ENCODE measurements at regions not wholly inside any gene's neighbourhood (a gene's known extent, or its start where the extent isn't known, plus 50 kb on each side); places are given as distances from the start of the nearest gene placed in this dataset.

GRCh38 chr16:81185416-81185815 is 53.1 kb upstream of the BCO1 start:
- no peak for DNase-seq

DNA sequence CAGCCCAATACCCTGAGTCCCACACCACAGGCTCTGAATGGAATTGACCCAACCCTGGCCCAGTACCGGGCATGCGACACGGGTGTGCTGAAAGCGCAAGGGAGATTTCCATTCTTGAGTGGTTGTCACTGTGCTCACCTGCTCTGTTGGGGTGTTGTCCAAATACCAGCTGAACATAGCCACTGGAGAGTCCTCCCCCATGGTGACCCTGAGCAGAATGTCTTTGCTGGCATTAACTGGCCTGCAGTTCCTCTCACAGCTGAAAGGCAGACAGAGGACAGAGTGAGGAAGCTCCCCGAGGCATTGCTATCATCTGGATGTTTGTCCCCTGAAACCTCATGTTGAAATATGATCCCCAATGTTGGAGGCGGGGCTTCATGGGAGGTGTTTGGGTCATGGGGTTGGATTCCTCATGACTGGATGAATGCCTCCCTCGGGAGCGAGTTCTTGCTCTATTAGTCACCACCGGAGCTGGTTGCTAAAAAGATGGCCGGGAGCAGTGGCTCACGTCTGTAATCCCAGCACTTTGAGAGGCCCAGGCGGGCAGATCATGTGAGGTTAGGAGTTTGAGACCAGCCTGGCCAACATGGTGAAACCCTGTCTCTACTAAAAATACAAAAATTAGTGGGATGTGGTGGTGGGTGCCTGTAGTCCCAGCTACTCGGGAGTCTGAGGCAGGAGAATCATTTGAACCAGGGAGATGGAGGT is 57.3 kb upstream of the BCO1 start:
- peak; percentile 67 for DNase-seq

DNA sequence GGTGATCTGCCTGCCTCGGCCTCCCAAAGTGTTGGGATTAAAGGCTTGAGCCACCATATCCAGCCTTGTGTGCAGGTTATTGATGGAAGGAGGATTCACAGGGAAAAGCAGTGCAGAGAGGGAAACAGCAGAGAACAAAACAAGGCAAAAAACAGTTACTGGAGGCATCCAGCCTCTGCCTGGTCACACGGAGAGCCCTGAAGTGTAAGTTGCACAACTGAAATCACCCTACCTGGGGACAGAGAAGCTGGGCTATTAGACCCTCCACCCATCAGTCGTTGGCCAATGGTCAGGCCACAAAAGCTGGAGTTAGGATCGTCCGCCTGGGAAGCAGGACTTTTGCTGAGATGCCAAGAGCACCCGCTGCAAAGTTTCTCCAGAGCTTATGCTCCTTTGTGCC is 57.9 kb upstream of the BCO1 start:
- DNase-seq: no peak

DNA sequence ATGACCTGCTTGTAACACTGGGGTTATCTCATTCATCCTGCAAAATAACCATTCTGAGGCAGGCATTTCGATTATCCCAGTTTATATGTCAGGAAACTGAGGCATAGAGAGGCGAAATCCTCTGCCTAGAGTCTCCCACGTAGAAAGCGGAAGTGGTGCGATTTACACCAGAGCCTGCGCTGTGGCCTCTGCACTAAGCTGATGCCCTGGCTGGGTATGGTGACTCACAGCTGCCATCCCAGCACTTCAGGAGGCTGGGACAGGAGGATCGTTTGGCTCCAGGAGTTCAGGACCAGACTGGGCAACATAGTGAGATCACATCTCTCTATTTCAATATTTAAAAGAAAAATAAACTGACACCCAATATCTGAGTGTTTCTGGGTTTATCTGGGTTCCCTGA is 59.3 kb upstream of the BCO1 start:
- no peak for DNase-seq

- DNase-seq: no peak
Observed at GRCh38 chr16:81175325-81175891, 63.1 kb upstream of the BCO1 start.

GRCh38 chr16:81174644-81175324 is 63.7 kb upstream of the BCO1 start:
- DNase-seq: no peak

- no peak for DNase-seq
Observed at GRCh38 chr16:81172769-81173658, 65.5 kb upstream of the BCO1 start.

DNA sequence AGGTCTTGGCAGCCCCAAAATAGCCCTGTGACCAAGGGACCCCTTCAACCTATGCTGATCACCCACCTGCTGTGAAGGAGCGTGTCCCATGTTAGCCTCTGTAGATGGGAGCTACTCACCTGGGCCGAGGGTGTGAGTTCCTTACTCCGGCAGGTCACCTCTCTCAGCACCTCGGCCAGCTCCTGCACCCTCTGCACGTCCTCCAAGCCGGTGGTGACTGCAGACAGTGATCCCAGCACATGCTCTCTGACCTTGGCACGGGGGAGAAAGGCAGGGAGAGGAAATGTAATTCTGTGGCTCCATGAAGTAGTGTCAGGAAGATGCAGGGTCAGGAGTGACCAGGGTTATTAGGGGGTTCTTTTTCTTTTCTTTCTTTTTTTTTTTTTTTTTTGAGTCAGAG is 67.7 kb upstream of the BCO1 start:
- DNase-seq: no peak

DNA sequence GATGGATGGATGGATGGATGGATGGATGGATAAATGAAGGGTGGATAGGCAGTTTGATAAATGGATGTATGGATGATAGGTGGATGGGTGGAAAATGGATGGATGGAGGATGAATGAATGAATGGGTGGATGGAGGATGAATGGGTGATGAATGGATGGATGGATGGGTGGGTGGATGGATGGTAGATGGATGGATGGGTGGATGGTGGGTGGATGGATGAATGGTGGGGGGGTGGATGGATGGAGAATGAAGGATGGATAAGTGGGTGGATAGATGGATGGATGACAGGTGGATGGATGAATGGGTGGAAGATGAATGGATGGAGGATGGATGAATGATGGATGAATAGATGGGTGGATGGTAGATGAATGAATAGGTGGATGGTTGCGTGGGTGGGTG is 70.1 kb upstream of the BCO1 start:
- DNase-seq: no peak

GRCh38 chr16:81167851-81168250 is 70.6 kb upstream of the BCO1 start:
- no peak for DNase-seq

DNA sequence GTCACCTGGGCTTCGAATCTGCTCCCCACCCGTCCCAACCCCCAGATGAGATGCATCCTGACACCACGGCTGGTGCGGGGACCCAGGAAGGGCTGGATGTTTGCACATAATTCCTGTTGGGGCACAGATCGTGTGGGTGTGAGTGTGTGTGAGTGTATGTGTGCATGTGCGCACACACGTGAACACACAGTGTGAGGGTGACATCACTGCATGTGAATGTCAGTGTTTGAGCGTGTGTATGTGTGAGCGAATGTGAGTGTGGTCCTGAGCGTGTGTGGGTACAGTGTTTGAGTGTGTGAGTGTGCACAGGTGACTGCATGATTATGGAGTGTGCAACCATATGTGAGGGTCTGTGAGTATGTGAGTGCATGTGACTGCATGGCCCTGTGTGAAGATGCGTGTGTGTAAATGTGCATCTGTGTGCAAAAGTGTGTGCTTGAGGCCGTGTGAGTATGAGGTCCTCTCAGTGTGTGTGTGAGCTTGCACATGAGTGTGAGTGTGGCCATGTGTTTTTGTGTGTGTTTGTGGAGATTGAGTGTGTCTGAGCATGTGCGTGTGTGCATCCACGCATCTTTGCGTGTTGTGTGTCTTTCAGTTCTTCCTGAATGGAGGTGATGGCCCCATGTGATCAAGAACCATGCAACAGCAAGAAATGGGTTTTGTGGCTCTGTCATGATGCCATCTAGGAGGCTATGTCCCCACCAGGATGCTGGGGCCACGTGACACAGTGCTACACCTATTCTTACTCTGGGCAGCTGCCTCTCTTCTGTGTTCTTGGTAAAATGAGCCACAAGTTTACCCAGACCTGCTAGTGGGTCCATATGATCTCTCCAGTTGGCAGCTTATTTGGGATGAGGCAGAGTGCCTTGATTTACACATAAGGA is 70.5 kb upstream of the GCSH start:
- no peak for DNase-seq

DNA sequence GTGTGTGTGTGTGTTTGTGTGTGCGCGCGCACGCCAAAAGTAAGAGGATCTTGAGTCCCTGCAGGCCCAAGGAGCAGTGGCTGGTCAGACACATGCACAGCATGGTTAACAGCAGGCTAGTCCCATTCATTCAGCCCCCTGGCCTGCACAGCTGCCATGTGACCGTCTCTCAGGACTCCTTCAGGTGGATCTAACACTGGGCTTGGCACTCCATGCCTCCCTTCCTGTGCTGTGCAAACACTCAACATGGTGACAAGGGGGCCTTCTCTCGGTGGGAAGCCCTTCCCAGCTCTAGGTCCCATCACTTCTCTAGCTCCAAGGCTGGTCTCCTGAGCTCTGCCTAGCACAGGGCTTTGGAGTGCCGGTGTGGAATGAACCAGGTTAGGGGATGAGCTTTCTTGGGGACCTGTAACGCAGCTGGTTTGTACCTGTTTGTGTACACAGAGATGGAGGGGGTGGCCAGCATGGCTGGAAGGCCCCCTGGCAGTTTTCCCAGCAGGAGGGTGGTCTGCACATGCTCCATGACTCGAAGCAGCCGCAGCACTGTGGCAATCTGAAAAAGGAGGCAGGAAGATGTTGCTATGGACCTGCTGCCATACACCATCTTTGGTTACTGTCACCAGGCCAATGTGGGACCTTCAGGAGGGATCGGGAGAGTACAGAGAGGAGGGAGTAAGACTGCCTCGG is 69.4 kb upstream of the GCSH start:
- no peak for DNase-seq

- no peak for DNase-seq
Observed at GRCh38 chr16:81164958-81165357, 68.8 kb upstream of the GCSH start.

GRCh38 chr16:81164481-81164880 is 68.3 kb upstream of the GCSH start:
- DNase-seq: no peak

- no peak for DNase-seq
Observed at GRCh38 chr16:81163671-81164070, 67.5 kb upstream of the GCSH start.

DNA sequence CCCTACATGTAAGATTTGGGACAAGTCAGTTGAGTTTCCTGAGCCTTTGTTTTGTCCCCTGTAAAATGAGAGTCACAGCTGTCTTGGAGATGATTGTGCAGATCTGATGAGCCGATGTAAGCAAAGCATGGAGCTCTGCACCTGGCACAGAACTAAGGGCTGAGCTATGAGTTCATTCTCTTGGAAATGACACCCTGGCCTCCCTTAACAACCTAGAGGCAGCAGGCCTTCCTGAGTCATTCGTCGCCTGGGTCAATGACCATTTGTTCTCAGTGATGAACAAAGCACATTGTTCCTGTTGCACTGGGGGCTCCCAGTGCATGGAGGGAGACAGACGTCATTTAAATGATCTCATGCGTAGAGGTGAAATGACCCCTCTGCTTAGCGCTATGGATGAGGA is 62.8 kb upstream of the GCSH start:
- no peak for DNase-seq

- no peak for DNase-seq
Observed at GRCh38 chr16:81155769-81156168, 59.6 kb upstream of the GCSH start.

- no peak for DNase-seq
Observed at GRCh38 chr16:81151648-81152310, 55.6 kb upstream of the GCSH start.

GRCh38 chr16:81149614-81150013 is 53.4 kb upstream of the GCSH start:
- no peak for DNase-seq

GRCh38 chr16:81148277-81148676 is 52.1 kb upstream of the GCSH start:
- DNase-seq: no peak
